ENCODE measurements at regions not wholly inside any gene's neighbourhood (a gene's known extent, or its start where the extent isn't known, plus 50 kb on each side); places are given as distances from the start of the nearest gene placed in this dataset.

GRCh38 chr13:74325106-74325505, 190.9 kb upstream of the KLF12 start:
- DNase-seq, result peak; percentile 53

GRCh38 chr13:74324338-74324737, 190.1 kb upstream of the KLF12 start:
- no peak for DNase-seq

GRCh38 chr13:74322562-74322961, 188.4 kb upstream of the KLF12 start:
- no peak for DNase-seq

GRCh38 chr13:74320282-74320681, 186.1 kb upstream of the KLF12 start:
- no peak for DNase-seq

- no peak for DNase-seq
These were observed 182.3 kb upstream of the KLF12 start for GRCh38 chr13:74316547-74316946.

GRCh38 chr13:74306496-74306895, 172.3 kb upstream of the KLF12 start:
- peak; percentile 57 for DNase-seq

- DNase-seq, result peak; percentile 14
These were observed 171.7 kb upstream of the KLF12 start for GRCh38 chr13:74305876-74306275.

GRCh38 chr13:74301258-74301935, 167.2 kb upstream of the KLF12 start:
- DNase-seq, result no peak

GRCh38 chr13:74300162-74300561, 166.0 kb upstream of the KLF12 start:
- DNase-seq, result no peak

GRCh38 chr13:74299721-74300120, 165.5 kb upstream of the KLF12 start:
- no peak for DNase-seq

GRCh38 chr13:74298923-74299322, 164.7 kb upstream of the KLF12 start:
- DNase-seq, result no peak

GRCh38 chr13:74289861-74290773, 155.9 kb upstream of the KLF12 start:
- peak; percentile 92 for DNase-seq

- no peak for DNase-seq
These were observed 154.9 kb upstream of the KLF12 start for GRCh38 chr13:74289107-74289506.

- no peak for DNase-seq
These were observed 154.2 kb upstream of the KLF12 start for GRCh38 chr13:74288361-74288911.

- peak; percentile 58 for DNase-seq
These were observed 153.5 kb upstream of the KLF12 start for GRCh38 chr13:74287724-74288169.

- no peak for DNase-seq
These were observed 146.7 kb upstream of the KLF12 start for GRCh38 chr13:74280795-74281490.

- no peak for DNase-seq
These were observed 146.0 kb upstream of the KLF12 start for GRCh38 chr13:74280093-74280794.

GRCh38 chr13:74278901-74279300, 144.7 kb upstream of the KLF12 start:
- no peak for DNase-seq

- no peak for DNase-seq
These were observed 140.7 kb upstream of the KLF12 start for GRCh38 chr13:74274916-74275315.

GRCh38 chr13:74273581-74273980, 139.4 kb upstream of the KLF12 start:
- DNase-seq, result no peak

GRCh38 chr13:74272826-74273225, 138.6 kb upstream of the KLF12 start:
- no peak for DNase-seq

- no peak for DNase-seq
These were observed 135.8 kb upstream of the KLF12 start for GRCh38 chr13:74270018-74270417.

- no peak for DNase-seq
These were observed 132.7 kb upstream of the KLF12 start for GRCh38 chr13:74266861-74267260.
